ENCODE measurements at regions not wholly inside any gene's neighbourhood (a gene's known extent, or its start where the extent isn't known, plus 50 kb on each side); places are given as distances from the start of the nearest gene placed in this dataset.

- TF ChIP-seq, protein P1, sequence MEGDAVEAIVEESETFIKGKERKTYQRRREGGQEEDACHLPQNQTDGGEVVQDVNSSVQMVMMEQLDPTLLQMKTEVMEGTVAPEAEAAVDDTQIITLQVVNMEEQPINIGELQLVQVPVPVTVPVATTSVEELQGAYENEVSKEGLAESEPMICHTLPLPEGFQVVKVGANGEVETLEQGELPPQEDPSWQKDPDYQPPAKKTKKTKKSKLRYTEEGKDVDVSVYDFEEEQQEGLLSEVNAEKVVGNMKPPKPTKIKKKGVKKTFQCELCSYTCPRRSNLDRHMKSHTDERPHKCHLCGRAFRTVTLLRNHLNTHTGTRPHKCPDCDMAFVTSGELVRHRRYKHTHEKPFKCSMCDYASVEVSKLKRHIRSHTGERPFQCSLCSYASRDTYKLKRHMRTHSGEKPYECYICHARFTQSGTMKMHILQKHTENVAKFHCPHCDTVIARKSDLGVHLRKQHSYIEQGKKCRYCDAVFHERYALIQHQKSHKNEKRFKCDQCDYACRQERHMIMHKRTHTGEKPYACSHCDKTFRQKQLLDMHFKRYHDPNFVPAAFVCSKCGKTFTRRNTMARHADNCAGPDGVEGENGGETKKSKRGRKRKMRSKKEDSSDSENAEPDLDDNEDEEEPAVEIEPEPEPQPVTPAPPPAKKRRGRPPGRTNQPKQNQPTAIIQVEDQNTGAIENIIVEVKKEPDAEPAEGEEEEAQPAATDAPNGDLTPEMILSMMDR (IDR thresholded peaks at IDR 0.05; ENCODE audit: control insufficient read depth, extremely low read depth, insufficient read depth) = no peak
- no peak for DNase-seq (ENCODE audit: low read depth)
- H3K4me3 ChIP-seq (ENCODE audit: low read depth, low read length) = no peak overlapping the region
Observed at GRCh38 chr9:99326112-99326916, 104.2 kb downstream of the SEC61B start.

DNA sequence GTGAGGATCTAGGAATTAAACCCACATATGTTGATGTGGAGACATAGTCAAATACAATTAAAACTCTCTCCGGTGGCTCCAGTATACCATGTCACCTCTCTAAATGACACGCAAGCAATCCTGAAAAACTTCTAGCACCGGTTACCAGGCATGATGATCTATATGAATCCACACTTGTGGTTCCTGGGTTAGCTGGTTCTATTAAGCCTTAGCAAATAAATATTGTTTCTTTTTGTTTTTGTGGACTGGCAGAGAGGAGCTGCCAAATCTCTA is 104.8 kb downstream of the SEC61B start:
- no peak overlapping the region for H3K4me3 ChIP-seq (ENCODE audit: low read depth, low read length)
- TF ChIP-seq, protein P1 (IDR thresholded peaks at IDR 0.05; ENCODE audit: control insufficient read depth, extremely low read depth, insufficient read depth) = no peak
- DNase-seq (ENCODE audit: low read depth) = no peak

DNA sequence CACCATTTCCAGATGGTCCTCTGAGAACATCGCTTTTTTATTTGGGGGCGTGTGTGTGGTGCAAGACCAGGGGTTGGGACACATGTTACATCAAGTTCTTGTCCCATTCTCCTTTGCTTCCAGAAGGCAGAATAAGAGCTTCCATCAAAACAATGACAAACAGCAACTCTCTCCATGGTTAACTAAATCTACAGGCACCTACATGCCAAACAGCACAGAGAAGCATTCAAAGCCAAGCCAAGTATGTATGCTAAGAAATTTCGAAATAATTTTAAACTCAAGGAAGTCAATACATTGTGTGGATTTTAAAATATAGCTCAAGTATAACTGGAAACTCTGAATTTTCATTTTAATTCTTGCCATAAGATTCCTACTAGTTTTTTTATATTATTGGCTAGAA is 105.6 kb downstream of the SEC61B start:
- TF ChIP-seq, protein P1 (IDR thresholded peaks at IDR 0.05; ENCODE audit: control insufficient read depth, extremely low read depth, insufficient read depth) = no peak
- no peak for DNase-seq (ENCODE audit: low read depth)
- H3K4me3 ChIP-seq (ENCODE audit: low read depth, low read length) = no peak overlapping the region

GRCh38 chr9:99335280-99335679 is 113.2 kb downstream of the SEC61B start:
- TF ChIP-seq, protein P1 (IDR thresholded peaks at IDR 0.05; ENCODE audit: control insufficient read depth, extremely low read depth, insufficient read depth) = no peak
- H3K4me3 ChIP-seq (ENCODE audit: low read depth, low read length) = no peak overlapping the region
- no peak for DNase-seq (ENCODE audit: low read depth)

- no peak for DNase-seq (ENCODE audit: low read depth)
- TF ChIP-seq, protein P1 (IDR thresholded peaks at IDR 0.05; ENCODE audit: control insufficient read depth, extremely low read depth, insufficient read depth) = peak; percentile 19; the same call in 1 of the 2 replicates
- no peak overlapping the region for H3K4me3 ChIP-seq (ENCODE audit: low read depth, low read length)
Observed at GRCh38 chr9:99336005-99336404, 113.9 kb downstream of the SEC61B start.

DNA sequence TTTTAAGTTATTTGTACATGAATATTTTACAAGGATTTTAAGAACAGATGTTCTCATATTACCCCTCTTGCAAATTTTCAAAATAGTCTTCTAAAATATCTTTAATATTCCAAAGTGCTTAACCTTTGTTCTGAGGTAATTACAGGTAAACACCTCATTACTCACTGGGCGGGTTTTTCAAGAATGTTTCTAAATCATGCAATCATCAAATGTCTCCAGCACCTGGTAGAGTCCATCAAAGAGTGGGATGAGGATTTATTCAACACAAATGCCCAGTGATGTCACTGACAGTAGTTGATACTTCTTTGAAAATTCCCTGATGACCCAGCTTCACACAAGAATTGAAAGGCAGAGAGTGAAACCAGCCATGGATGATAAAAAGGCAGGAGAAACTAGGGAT is 114.4 kb downstream of the SEC61B start:
- no peak overlapping the region for H3K4me3 ChIP-seq (ENCODE audit: low read depth, low read length)
- no peak for DNase-seq (ENCODE audit: low read depth)
- TF ChIP-seq, protein P1 (IDR thresholded peaks at IDR 0.05; ENCODE audit: control insufficient read depth, extremely low read depth, insufficient read depth) = no peak

DNA sequence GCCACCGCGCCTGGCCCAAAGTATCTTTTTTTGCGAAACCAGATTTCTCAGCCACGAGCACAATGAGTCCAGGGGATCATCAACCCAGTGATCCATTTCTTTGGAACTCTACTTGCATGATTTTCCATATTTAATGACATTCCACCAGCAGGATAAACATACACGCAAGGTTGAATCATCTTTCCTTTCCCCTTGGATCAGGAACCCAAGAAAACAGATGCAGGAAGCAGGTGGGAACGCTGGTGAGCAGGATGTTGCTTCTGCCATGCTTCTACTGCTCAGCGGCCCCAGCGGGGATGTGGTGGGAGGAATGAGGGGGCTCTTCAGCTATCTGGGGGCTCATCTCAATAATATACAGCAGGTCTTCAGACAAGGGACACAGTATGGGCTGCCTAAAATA is 118.2 kb downstream of the SEC61B start:
- DNase-seq (ENCODE audit: low read depth) = no peak
- TF ChIP-seq, protein P1 (IDR thresholded peaks at IDR 0.05; ENCODE audit: control insufficient read depth, extremely low read depth, insufficient read depth) = no peak
- no peak overlapping the region for H3K4me3 ChIP-seq (ENCODE audit: low read depth, low read length)
